Vagina (tissue), 2 donors: ENCODE measurements at regions not wholly inside any gene's neighbourhood (a gene's known extent, or its start where the extent isn't known, plus 50 kb on each side); places are given as distances from the start of the nearest gene placed in this dataset.

Experiments used
- DNase-seq, 2 donors: peaks; one replicate each; pipeline ENCODE4 v3.0.0-alpha.2; 2017; ENCODE audit errors: extremely low spot score in 2 of 2
- H3K27ac ChIP-seq: fragments of 200-600 bp; sonication (generic); one replicate; pipeline ENCODE4 v1.5.1; 2019
- H3K27me3 ChIP-seq: fragments of 200-600 bp; sonication (generic); one replicate; pipeline ENCODE4 v1.5.1; 2019
- H3K36me3 ChIP-seq, 2 donors: fragments of 200-600 bp; sonication (generic); one replicate each; pipeline ENCODE4 v1.5.1; 2017 to 2019
- H3K4me1 ChIP-seq: fragments of 200-600 bp; sonication (generic); one replicate; pipeline ENCODE4 v1.5.1; 2019
- H3K4me3 ChIP-seq, 2 donors: fragments of 200-600 bp; sonication (generic); 1 replicate in 1 of 2; 2 replicates in 1 of 2; pipeline ENCODE4 v1.5.1; 2016 to 2019
- H3K9me3 ChIP-seq: fragments of 200-600 bp; sonication (generic); one replicate; pipeline ENCODE4 v1.5.1; 2019
- POLR2A ChIP-seq, 2 donors: fragments of 450-650 bp; IDR thresholded peaks; one replicate each; pipeline ENCODE4 v1.6.1; 2017; ENCODE audit warnings: antibody characterized with exemption in 2 of 2, mild to moderate bottlenecking in 2 of 2, moderate library complexity in 2 of 2
- POLR2AphosphoS5 ChIP-seq, 2 donors: sonication (generic); formaldehyde crosslinking; IDR thresholded peaks; one replicate each; pipeline ENCODE4 v1.9.0; 2017; ENCODE audit warnings: antibody characterized with exemption in 2 of 2, mild to moderate bottlenecking in 2 of 2, low read depth in 1 of 2; ENCODE audit not compliant: insufficient read depth in 1 of 2
- intact Hi-C: fragments of 100-400 bp; cut with DNase I; formaldehyde crosslinking; loops from one replicate; pipeline ENCODE4 v1.15.1; 2023
- TF ChIP-seq, protein P1 (sequence below), 3 experiments: fragments of 450-650 bp in 2 of 3; fragments of 200-600 bp in 1 of 3; sonication (generic) in 1 of 3; IDR thresholded peaks; one replicate each; pipeline ENCODE4 v1.5.1; 2017 to 2019; ENCODE audit warnings: antibody characterized with exemption in 3 of 3, mild to moderate bottlenecking in 2 of 3, moderate library complexity in 2 of 3

DNA sequence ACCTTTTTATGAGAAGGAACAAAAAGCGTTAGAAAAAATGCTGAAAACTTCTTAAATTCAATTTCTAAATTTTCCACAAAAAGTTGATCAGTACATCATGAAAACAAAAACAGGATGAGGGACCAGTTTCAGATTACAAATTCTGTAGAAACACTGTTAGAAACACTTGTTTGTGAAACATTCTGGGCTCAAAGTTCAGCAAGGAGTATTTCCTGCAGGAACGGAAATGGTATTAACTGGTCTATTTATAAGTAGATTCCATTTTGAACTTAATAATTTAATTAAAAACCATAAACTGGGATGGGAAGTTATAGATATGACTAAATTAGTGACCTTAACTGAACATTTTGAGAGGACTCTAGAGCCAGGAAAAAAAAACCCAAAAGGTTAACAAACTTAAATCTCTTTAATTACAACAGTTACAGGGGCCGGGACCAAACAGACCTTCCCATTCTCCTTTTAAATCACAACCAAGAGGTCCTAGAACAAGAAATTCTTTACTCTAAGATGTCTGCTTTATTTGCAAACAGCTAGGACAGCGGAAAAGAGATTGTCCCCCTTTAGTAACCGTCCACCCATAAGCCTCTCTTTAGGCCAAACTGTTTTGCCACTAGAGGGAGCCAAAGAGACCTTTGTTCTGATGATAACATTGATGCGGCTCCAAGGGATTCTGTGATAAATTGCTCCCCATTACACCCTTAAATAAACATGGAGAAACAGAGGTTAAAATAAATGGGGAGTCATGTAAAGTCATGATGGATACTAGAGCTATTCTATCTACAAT is 69.0 kb upstream of the RERGL start:
- DNase-seq, result no peak
- H3K36me3 ChIP-seq, result no peaks in the 10 kb centered on the region
- TF ChIP-seq, protein P1, sequence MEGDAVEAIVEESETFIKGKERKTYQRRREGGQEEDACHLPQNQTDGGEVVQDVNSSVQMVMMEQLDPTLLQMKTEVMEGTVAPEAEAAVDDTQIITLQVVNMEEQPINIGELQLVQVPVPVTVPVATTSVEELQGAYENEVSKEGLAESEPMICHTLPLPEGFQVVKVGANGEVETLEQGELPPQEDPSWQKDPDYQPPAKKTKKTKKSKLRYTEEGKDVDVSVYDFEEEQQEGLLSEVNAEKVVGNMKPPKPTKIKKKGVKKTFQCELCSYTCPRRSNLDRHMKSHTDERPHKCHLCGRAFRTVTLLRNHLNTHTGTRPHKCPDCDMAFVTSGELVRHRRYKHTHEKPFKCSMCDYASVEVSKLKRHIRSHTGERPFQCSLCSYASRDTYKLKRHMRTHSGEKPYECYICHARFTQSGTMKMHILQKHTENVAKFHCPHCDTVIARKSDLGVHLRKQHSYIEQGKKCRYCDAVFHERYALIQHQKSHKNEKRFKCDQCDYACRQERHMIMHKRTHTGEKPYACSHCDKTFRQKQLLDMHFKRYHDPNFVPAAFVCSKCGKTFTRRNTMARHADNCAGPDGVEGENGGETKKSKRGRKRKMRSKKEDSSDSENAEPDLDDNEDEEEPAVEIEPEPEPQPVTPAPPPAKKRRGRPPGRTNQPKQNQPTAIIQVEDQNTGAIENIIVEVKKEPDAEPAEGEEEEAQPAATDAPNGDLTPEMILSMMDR (IDR thresholded peaks at IDR 0.05), result no peak
- TF ChIP-seq POLR2AphosphoS5 (IDR thresholded peaks at IDR 0.05; ENCODE audit: insufficient read depth in 1 of 2, low read depth in 1 of 2) (no peak), POLR2A (IDR thresholded peaks at IDR 0.05) (no peak)
- intact Hi-C loops, result no loop called here
- H3K27me3 ChIP-seq, result no peaks in the 10 kb centered on the region
- no peak overlapping the region for H3K4me3 ChIP-seq
- H3K27ac ChIP-seq, result no peak overlapping the region
- no peaks in the 10 kb centered on the region for H3K4me1 ChIP-seq
- no peaks in the 10 kb centered on the region for H3K9me3 ChIP-seq

DNA sequence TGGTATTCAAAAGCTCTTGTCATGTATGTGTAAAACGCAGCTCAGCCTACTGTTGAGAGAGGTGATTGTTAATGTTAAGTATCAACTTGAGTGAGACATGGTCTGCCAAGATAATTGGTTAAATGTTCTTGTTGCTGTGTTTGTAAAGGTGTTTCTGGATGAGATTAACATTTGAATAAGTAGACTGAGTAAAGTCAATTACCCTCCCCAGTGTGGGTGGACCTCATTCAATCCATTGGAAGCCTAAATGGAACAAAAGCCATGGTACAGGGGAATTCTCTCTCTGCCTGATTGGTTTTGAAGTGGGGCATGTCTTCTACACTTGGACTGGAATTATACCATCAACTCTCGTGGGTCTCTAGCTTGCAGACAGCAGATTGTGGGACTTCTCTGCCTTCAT is 63.8 kb upstream of the RERGL start:
- no peak for DNase-seq
- no peaks in the 10 kb centered on the region for H3K4me1 ChIP-seq
- TF ChIP-seq, protein P1 (IDR thresholded peaks at IDR 0.05), result no peak
- TF ChIP-seq POLR2AphosphoS5 (IDR thresholded peaks at IDR 0.05; ENCODE audit: insufficient read depth in 1 of 2, low read depth in 1 of 2) (no peak), POLR2A (IDR thresholded peaks at IDR 0.05) (no peak)
- no peak overlapping the region for H3K4me3 ChIP-seq
- H3K27ac ChIP-seq, result no peak overlapping the region
- no peaks in the 10 kb centered on the region for H3K9me3 ChIP-seq
- intact Hi-C loops, result no loop called here
- no peaks in the 10 kb centered on the region for H3K36me3 ChIP-seq
- no peaks in the 10 kb centered on the region for H3K27me3 ChIP-seq

- no peak for DNase-seq
- intact Hi-C loops, result no loop called here
- TF ChIP-seq, protein P1 (IDR thresholded peaks at IDR 0.05), result no peak
- no peak for TF ChIP-seq POLR2AphosphoS5 (IDR thresholded peaks at IDR 0.05; ENCODE audit: insufficient read depth in 1 of 2, low read depth in 1 of 2)
- no peak for TF ChIP-seq POLR2A (IDR thresholded peaks at IDR 0.05)
- Histone ChIP-seq H3K36me3 (no peaks in the 10 kb centered on the region), H3K4me1 (no peaks in the 10 kb centered on the region), H3K4me3 (no peak overlapping the region), H3K9me3 (no peaks in the 10 kb centered on the region), H3K27ac (no peak overlapping the region), H3K27me3 (no peaks in the 10 kb centered on the region)
Measured at GRCh38 chr12:18151036-18151435, 61.0 kb upstream of the RERGL start.

DNA sequence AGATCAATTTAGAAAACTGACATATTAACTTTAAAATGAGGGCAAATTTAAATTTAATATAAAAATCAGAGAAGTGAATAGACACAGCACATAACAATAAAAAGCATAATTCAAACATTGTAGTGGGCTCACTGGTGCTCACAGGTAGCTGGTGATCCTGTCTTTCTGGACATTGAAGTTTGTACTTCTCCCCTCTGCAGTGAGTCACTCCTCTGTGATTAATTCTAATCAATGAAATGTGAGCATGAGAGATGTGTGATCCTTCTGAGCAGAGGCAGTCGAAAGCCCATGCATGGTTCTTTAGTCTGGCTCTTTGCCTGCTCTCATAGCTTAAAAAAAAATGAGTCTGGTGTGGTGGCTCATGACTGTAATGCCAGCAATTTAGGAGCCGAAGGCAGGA is 59.0 kb upstream of the RERGL start:
- intact Hi-C loops, result no loop called here

GRCh38 chr12:18146363-18146762 is 56.4 kb upstream of the RERGL start:
- H3K9me3 ChIP-seq, result no peaks in the 10 kb centered on the region
- no peak overlapping the region for H3K27ac ChIP-seq
- no peaks in the 10 kb centered on the region for H3K27me3 ChIP-seq
- no peak for TF ChIP-seq POLR2A (IDR thresholded peaks at IDR 0.05)
- TF ChIP-seq, protein P1 (IDR thresholded peaks at IDR 0.05), result no peak
- TF ChIP-seq POLR2AphosphoS5 (IDR thresholded peaks at IDR 0.05; ENCODE audit: insufficient read depth in 1 of 2, low read depth in 1 of 2), result no peak
- no peak for DNase-seq
- intact Hi-C loops, result no loop called here
- no peaks in the 10 kb centered on the region for H3K36me3 ChIP-seq
- H3K4me1 ChIP-seq, result peaks cover 1% of the 10 kb centered on the region
- no peak overlapping the region for H3K4me3 ChIP-seq

More for the DNA sequence above, 59.0 kb upstream of the RERGL start:
- Histone ChIP-seq H3K27me3 (no peaks in the 10 kb centered on the region), H3K36me3 (no peaks in the 10 kb centered on the region), H3K9me3 (no peaks in the 10 kb centered on the region), H3K4me3 (no peak overlapping the region), H3K27ac (no peak overlapping the region), H3K4me1 (no peaks in the 10 kb centered on the region)
- DNase-seq, result no peak
- TF ChIP-seq POLR2AphosphoS5 (IDR thresholded peaks at IDR 0.05; ENCODE audit: insufficient read depth in 1 of 2, low read depth in 1 of 2), result no peak
- TF ChIP-seq, protein P1 (IDR thresholded peaks at IDR 0.05), result no peak
- TF ChIP-seq POLR2A (IDR thresholded peaks at IDR 0.05), result no peak
